GM20431 (cell line): ENCODE measurements at regions not wholly inside any gene's neighbourhood (a gene's known extent, or its start where the extent isn't known, plus 50 kb on each side); places are given as distances from the start of the nearest gene placed in this dataset.
"Not testable (repeated sequence)": the region's sequence is repeated elsewhere in the genome, so short reads cannot be mapped to it uniquely, and the experiment has no call there.

Experiments used
- in situ Hi-C: fragments of 300-500 bp; cut with MseI, MboI; formaldehyde crosslinking; loops from one replicate; pipeline ENCODE4 v1.15.0; 2020; ENCODE audit warnings: low sequenced_read_pairs; ENCODE audit not compliant: unreplicated experiment

GRCh38 chr10:3346851-3347250 is 174.3 kb upstream of the PITRM1 start:
- in situ Hi-C loops = no loop called here

- in situ Hi-C loops = no loop called here
Measured at GRCh38 chr10:3342771-3343170, 170.2 kb upstream of the PITRM1 start.

- in situ Hi-C loops = no loop called here
Measured at GRCh38 chr10:3340127-3340730, 167.6 kb upstream of the PITRM1 start.

- in situ Hi-C loops = no loop called here
Measured at GRCh38 chr10:3339531-3339950, 167.0 kb upstream of the PITRM1 start.

- in situ Hi-C loops = no loop called here
Measured at GRCh38 chr10:3339121-3339520, 166.5 kb upstream of the PITRM1 start.

GRCh38 chr10:3337741-3338140 is 165.2 kb upstream of the PITRM1 start:
- in situ Hi-C loops = no loop called here

- in situ Hi-C loops = no loop called here
Measured at GRCh38 chr10:3336673-3337293, 164.2 kb upstream of the PITRM1 start.

- in situ Hi-C loops = no loop called here
Measured at GRCh38 chr10:3333426-3333825, 160.8 kb upstream of the PITRM1 start.

GRCh38 chr10:3331690-3332230 is 159.2 kb upstream of the PITRM1 start:
- in situ Hi-C loops = no loop called here

GRCh38 chr10:3331187-3331586 is 158.6 kb upstream of the PITRM1 start:
- in situ Hi-C loops = no loop called here

- in situ Hi-C loops = no loop called here
Measured at GRCh38 chr10:3330663-3331062, 158.1 kb upstream of the PITRM1 start.

GRCh38 chr10:3325954-3326750 is 153.6 kb upstream of the PITRM1 start:
- in situ Hi-C loops = no loop called here

GRCh38 chr10:3324612-3325038 is 152.0 kb upstream of the PITRM1 start:
- in situ Hi-C loops = no loop called here

- in situ Hi-C loops = no loop called here
Measured at GRCh38 chr10:3323865-3324498, 151.4 kb upstream of the PITRM1 start.

- in situ Hi-C loops = no loop called here
Measured at GRCh38 chr10:3321123-3321522, 148.5 kb upstream of the PITRM1 start.

GRCh38 chr10:3319811-3320226 is 147.2 kb upstream of the PITRM1 start:
- in situ Hi-C loops = no loop called here

GRCh38 chr10:3318480-3318807 is 145.9 kb upstream of the PITRM1 start:
- in situ Hi-C loops = not testable (repeated sequence)

- in situ Hi-C loops = not testable (repeated sequence)
Measured at GRCh38 chr10:3317553-3318479, 145.2 kb upstream of the PITRM1 start.

GRCh38 chr10:3314445-3315085 is 142.0 kb upstream of the PITRM1 start:
- in situ Hi-C loops = not testable (repeated sequence)
